Suprapubic skin (tissue), 4 donors: ENCODE measurements at regions not wholly inside any gene's neighbourhood (a gene's known extent, or its start where the extent isn't known, plus 50 kb on each side); places are given as distances from the start of the nearest gene placed in this dataset.

Experiments used
- DNase-seq, 2 donors: peaks; one replicate each; pipeline ENCODE4 v3.0.0-alpha.2; 2019; ENCODE audit warnings: low spot score in 2 of 2
- H3K27ac ChIP-seq: fragments of 200-600 bp; sonication (generic); one replicate; pipeline ENCODE4 v1.5.1; 2019
- H3K27me3 ChIP-seq: fragments of 200-600 bp; sonication (generic); one replicate; pipeline ENCODE4 v1.5.1; 2019
- H3K36me3 ChIP-seq: fragments of 200-600 bp; sonication (generic); one replicate; pipeline ENCODE4 v1.5.1; 2019
- H3K4me1 ChIP-seq: fragments of 200-600 bp; sonication (generic); one replicate; pipeline ENCODE4 v1.5.1; 2019
- H3K4me3 ChIP-seq: fragments of 200-600 bp; sonication (generic); one replicate; pipeline ENCODE4 v1.5.1; 2019; ENCODE audit warnings: mild to moderate bottlenecking
- H3K9me3 ChIP-seq: fragments of 200-600 bp; sonication (generic); one replicate; pipeline ENCODE4 v1.5.1; 2019
- CTCF ChIP-seq, 2 donors: fragments of 200-600 bp in 1 of 2; fragments of 450-650 bp in 1 of 2; sonication (generic) in 1 of 2; IDR thresholded peaks; one replicate each; pipeline ENCODE4 v1.5.1; 2016 to 2019; ENCODE audit warnings: antibody characterized with exemption in 2 of 2, mild to moderate bottlenecking in 1 of 2, moderate library complexity in 1 of 2
- EP300 ChIP-seq: sonication (generic); formaldehyde crosslinking; IDR thresholded peaks from one replicate; pipeline ENCODE4 v1.6.1; 2017; ENCODE audit warnings: antibody characterized with exemption
- POLR2A ChIP-seq, 2 donors: fragments of 450-650 bp; IDR thresholded peaks; one replicate each; pipeline ENCODE4 v1.6.1; 2017; ENCODE audit warnings: antibody characterized with exemption in 2 of 2, mild to moderate bottlenecking in 2 of 2, moderate library complexity in 2 of 2
- POLR2AphosphoS5 ChIP-seq, 3 donors: sonication (generic); formaldehyde crosslinking; IDR thresholded peaks; one replicate each; pipeline ENCODE4 v1.6.1; 2017; ENCODE audit warnings: antibody characterized with exemption in 3 of 3
- WGBS: methylation state at CpG from one replicate; pipeline ENCODE4 v1.1.5; 2018; 5-methylcytosine and 5-hydroxymethylcytosine counted together

- DNase-seq, result no peak
- H3K4me1 ChIP-seq, result no peaks in the 10 kb centered on the region
- no peak overlapping the region for H3K27ac ChIP-seq
- H3K4me3 ChIP-seq, result no peak overlapping the region
- peaks cover 7% of the 10 kb centered on the region for H3K27me3 ChIP-seq
- TF ChIP-seq EP300 (no peak), POLR2AphosphoS5 (IDR thresholded peaks at IDR 0.05) (no peak), CTCF (IDR thresholded peaks at IDR 0.05) (no peak), POLR2A (IDR thresholded peaks at IDR 0.05) (no peak)
- H3K9me3 ChIP-seq, result no peaks in the 10 kb centered on the region
- no peaks in the 10 kb centered on the region for H3K36me3 ChIP-seq
These were observed 56.0 kb downstream of the EN1 start for GRCh38 chr2:118791483-118791882.

GRCh38 chr2:118786746-118787145 is 60.7 kb downstream of the EN1 start:
- Histone ChIP-seq H3K4me3 (no peak overlapping the region), H3K9me3 (no peaks in the 10 kb centered on the region), H3K27me3 (peaks cover 2% of the 10 kb centered on the region), H3K27ac (no peak overlapping the region), H3K4me1 (no peaks in the 10 kb centered on the region), H3K36me3 (no peaks in the 10 kb centered on the region)
- DNase-seq, result no peak
- no peak for TF ChIP-seq CTCF (IDR thresholded peaks at IDR 0.05)
- TF ChIP-seq POLR2AphosphoS5 (IDR thresholded peaks at IDR 0.05), result no peak
- TF ChIP-seq POLR2A (IDR thresholded peaks at IDR 0.05), result no peak
- no peak for TF ChIP-seq EP300
- 53% methylated on average over 7 of the region's 7 CpGs for WGBS

- Histone ChIP-seq H3K36me3 (no peaks in the 10 kb centered on the region), H3K27ac (no peak overlapping the region), H3K4me3 (no peak overlapping the region), H3K4me1 (no peaks in the 10 kb centered on the region), H3K27me3 (peaks cover 2% of the 10 kb centered on the region), H3K9me3 (no peaks in the 10 kb centered on the region)
- DNase-seq, result no peak
- 74% methylated on average over 5 of the region's 6 CpGs for WGBS
- TF ChIP-seq CTCF (IDR thresholded peaks at IDR 0.05) (no peak), EP300 (no peak), POLR2A (IDR thresholded peaks at IDR 0.05) (no peak), POLR2AphosphoS5 (IDR thresholded peaks at IDR 0.05) (no peak)
These were observed 62.6 kb downstream of the EN1 start for GRCh38 chr2:118784860-118785259.

- DNase-seq, result no peak
- H3K27me3 ChIP-seq, result peaks cover 16% of the 10 kb centered on the region
- H3K36me3 ChIP-seq, result no peaks in the 10 kb centered on the region
- no peaks in the 10 kb centered on the region for H3K9me3 ChIP-seq
- TF ChIP-seq POLR2A (IDR thresholded peaks at IDR 0.05) (no peak), CTCF (IDR thresholded peaks at IDR 0.05) (no peak), EP300 (no peak), POLR2AphosphoS5 (IDR thresholded peaks at IDR 0.05) (no peak)
- H3K4me3 ChIP-seq, result no peak overlapping the region
- 87% methylated on average over 1 of the region's 1 CpG for WGBS
- peaks cover 9% of the 10 kb centered on the region for H3K4me1 ChIP-seq
- no peak overlapping the region for H3K27ac ChIP-seq
These were observed 68.1 kb downstream of the EN1 start for GRCh38 chr2:118779362-118779761.

- Histone ChIP-seq H3K9me3 (no peaks in the 10 kb centered on the region), H3K27me3 (peaks cover 31% of the 10 kb centered on the region), H3K36me3 (no peaks in the 10 kb centered on the region), H3K4me1 (peaks cover 14% of the 10 kb centered on the region), H3K4me3 (peak overlapping the region; percentile 50), H3K27ac (no peak overlapping the region)
- TF ChIP-seq EP300 (no peak), POLR2A (IDR thresholded peaks at IDR 0.05) (no peak), CTCF (IDR thresholded peaks at IDR 0.05) (no peak)
- DNase-seq, result peak; percentile 71 to 85
- 1% methylated on average over 44 of the region's 45 CpGs for WGBS
These were observed 72.9 kb downstream of the EN1 start for GRCh38 chr2:118774458-118775133.
